Peyer's patch (tissue), 4 donors: ENCODE measurements at regions not wholly inside any gene's neighbourhood (a gene's known extent, or its start where the extent isn't known, plus 50 kb on each side); places are given as distances from the start of the nearest gene placed in this dataset.

Source experiments
- POLR2A ChIP-seq, 2 donors: fragments of 450-650 bp; IDR thresholded peaks; one replicate each; pipeline ENCODE4 v1.5.1; 2017; ENCODE audit warnings: antibody characterized with exemption in 2 of 2, mild to moderate bottlenecking in 2 of 2, moderate library complexity in 2 of 2
- TF ChIP-seq, protein P1 (sequence below), 6 experiments: fragments of 450-650 bp in 4 of 6; fragments of 200-600 bp in 2 of 6; sonication (generic) in 1 of 6; IDR thresholded peaks; one replicate each; pipeline ENCODE4 v1.5.1; 2017 to 2019; ENCODE audit warnings: antibody characterized with exemption in 6 of 6, mild to moderate bottlenecking in 3 of 6, moderate library complexity in 1 of 6

DNA sequence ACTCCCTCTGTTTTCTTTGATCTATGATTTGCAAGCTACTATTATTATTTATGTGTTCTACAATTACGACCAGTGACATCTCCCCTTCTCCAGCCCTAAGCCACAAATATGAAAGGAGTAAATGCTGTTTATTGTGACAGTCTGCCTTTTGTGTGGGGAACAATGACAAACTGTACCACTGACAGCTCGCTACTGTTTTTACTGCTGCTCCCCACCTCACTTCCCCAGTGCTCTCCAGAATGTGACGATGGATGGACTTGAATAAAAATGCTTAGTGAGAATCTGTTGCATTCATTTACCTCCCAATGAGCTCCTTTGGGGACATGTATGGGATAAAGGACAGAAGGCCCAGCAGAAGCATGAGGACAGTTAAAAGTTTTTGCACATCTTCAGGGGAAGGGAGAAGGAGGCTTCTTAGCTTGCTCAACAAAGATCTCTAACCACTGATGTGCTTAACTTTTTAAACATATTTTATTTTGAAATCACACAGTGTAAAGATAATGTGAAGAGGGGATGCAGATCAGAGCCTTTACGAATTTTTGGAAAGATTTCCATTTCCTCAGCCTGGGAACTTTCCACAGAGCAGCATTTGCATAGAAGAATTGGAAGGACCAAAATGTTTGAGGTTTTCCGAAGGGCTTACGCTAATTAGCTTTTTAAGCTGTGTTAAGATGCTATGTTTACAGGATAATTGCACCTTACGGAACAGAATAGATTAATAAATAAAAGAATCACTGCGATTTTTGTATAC lies 485.1 kb upstream of the TENM3 start:
- no peak for TF ChIP-seq POLR2A (IDR thresholded peaks at IDR 0.05)
- TF ChIP-seq, protein P1, sequence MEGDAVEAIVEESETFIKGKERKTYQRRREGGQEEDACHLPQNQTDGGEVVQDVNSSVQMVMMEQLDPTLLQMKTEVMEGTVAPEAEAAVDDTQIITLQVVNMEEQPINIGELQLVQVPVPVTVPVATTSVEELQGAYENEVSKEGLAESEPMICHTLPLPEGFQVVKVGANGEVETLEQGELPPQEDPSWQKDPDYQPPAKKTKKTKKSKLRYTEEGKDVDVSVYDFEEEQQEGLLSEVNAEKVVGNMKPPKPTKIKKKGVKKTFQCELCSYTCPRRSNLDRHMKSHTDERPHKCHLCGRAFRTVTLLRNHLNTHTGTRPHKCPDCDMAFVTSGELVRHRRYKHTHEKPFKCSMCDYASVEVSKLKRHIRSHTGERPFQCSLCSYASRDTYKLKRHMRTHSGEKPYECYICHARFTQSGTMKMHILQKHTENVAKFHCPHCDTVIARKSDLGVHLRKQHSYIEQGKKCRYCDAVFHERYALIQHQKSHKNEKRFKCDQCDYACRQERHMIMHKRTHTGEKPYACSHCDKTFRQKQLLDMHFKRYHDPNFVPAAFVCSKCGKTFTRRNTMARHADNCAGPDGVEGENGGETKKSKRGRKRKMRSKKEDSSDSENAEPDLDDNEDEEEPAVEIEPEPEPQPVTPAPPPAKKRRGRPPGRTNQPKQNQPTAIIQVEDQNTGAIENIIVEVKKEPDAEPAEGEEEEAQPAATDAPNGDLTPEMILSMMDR (IDR thresholded peaks at IDR 0.05), result no peak
